DMS153 treated with DMSO at 0.1 percent for 48 hours (cell line): ENCODE measurements at regions not wholly inside any gene's neighbourhood (a gene's known extent, or its start where the extent isn't known, plus 50 kb on each side); places are given as distances from the start of the nearest gene placed in this dataset.
"Not testable (repeated sequence)": the region's sequence is repeated elsewhere in the genome, so short reads cannot be mapped to it uniquely, and the experiment has no call there.

Source experiments
- DNase-seq: peaks from one replicate; lab custom pipeline; 2025; ENCODE audit not compliant: unreplicated experiment; lab: John Stamatoyannopoulos, UW

GRCh38 chr5:91487420-91487819 is 104.3 kb upstream of the ARRDC3 start:
- DNase-seq = no peak

- no peak for DNase-seq
Measured at GRCh38 chr5:91486638-91487037, 103.5 kb upstream of the ARRDC3 start.

GRCh38 chr5:91484662-91485061 is 101.5 kb upstream of the ARRDC3 start:
- no peak for DNase-seq

- DNase-seq = not testable (repeated sequence)
Measured at GRCh38 chr5:91479376-91479775, 96.3 kb upstream of the ARRDC3 start.

GRCh38 chr5:91478096-91478495 is 95.0 kb upstream of the ARRDC3 start:
- no peak for DNase-seq

- DNase-seq = no peak
Measured at GRCh38 chr5:91477408-91477807, 94.3 kb upstream of the ARRDC3 start.

- no peak for DNase-seq
Measured at GRCh38 chr5:91474201-91474600, 91.1 kb upstream of the ARRDC3 start.

GRCh38 chr5:91472631-91473030 is 89.5 kb upstream of the ARRDC3 start:
- DNase-seq = no peak

- no peak for DNase-seq
Measured at GRCh38 chr5:91469517-91470165, 86.5 kb upstream of the ARRDC3 start.

GRCh38 chr5:91468651-91469422 is 85.7 kb upstream of the ARRDC3 start:
- DNase-seq = no peak

GRCh38 chr5:91464886-91465646 is 81.9 kb upstream of the ARRDC3 start:
- no peak for DNase-seq

GRCh38 chr5:91457681-91458058 is 74.6 kb upstream of the ARRDC3 start:
- no peak for DNase-seq

GRCh38 chr5:91456928-91457680 is 74.0 kb upstream of the ARRDC3 start:
- DNase-seq = no peak

- no peak for DNase-seq
Measured at GRCh38 chr5:91449083-91449482, 66.0 kb upstream of the ARRDC3 start.

GRCh38 chr5:91448079-91448478 is 65.0 kb upstream of the ARRDC3 start:
- DNase-seq = not testable (repeated sequence)

GRCh38 chr5:91446880-91447279 is 63.8 kb upstream of the ARRDC3 start:
- DNase-seq = not testable (repeated sequence)

GRCh38 chr5:91443761-91444467 is 60.8 kb upstream of the ARRDC3 start:
- no peak for DNase-seq

- DNase-seq = no peak
Measured at GRCh38 chr5:91443023-91443422, 59.9 kb upstream of the ARRDC3 start.

- no peak for DNase-seq
Measured at GRCh38 chr5:91441082-91441481, 58.0 kb upstream of the ARRDC3 start.

GRCh38 chr5:91438871-91439270 is 55.8 kb upstream of the ARRDC3 start:
- no peak for DNase-seq

- no peak for DNase-seq
Measured at GRCh38 chr5:91436241-91436640, 53.1 kb upstream of the ARRDC3 start.
